ENCODE measurements at regions not wholly inside any gene's neighbourhood (a gene's known extent, or its start where the extent isn't known, plus 50 kb on each side); places are given as distances from the start of the nearest gene placed in this dataset.

- no peak for DNase-seq
Observed at GRCh38 chr18:37617623-37618022, 52.0 kb upstream of the CELF4 start.
